CD4-positive, CD25-positive, alpha-beta regulatory T cell (primary cell): ENCODE measurements at regions not wholly inside any gene's neighbourhood (a gene's known extent, or its start where the extent isn't known, plus 50 kb on each side); places are given as distances from the start of the nearest gene placed in this dataset.
A peak's percentile ranks its signal among the peaks of the same experiment; 100 is the strongest.
"Not testable (repeated sequence)": the region's sequence is repeated elsewhere in the genome, so short reads cannot be mapped to it uniquely, and the experiment has no call there.

Source experiments
- ATAC-seq, 2 donors: fragments of 150-1000 bp; cut with Tn5 transposase; one replicate each; pipeline ENCODE4 v1.10.0; 2021; ENCODE audit warnings: low read depth in 2 of 2, moderate number of reproducible peaks in 2 of 2, moderate library complexity in 1 of 2
- DNase-seq, 3 donors: peaks; one replicate each; pipeline versions ENCODE4 v3.0.0 to v3.0.0-alpha.2; 2012 to 2022; ENCODE audit warnings: mixed read lengths in 1 of 3
- H3K27ac ChIP-seq: one replicate; pipeline ENCODE4 v1.7.0; 2013; ENCODE audit warnings: mild to moderate bottlenecking, low read length; ENCODE audit not compliant: insufficient read depth, poor library complexity, severe bottlenecking
- H3K27me3 ChIP-seq: one replicate; pipeline ENCODE4 v1.7.0; 2013; ENCODE audit warnings: low read length; ENCODE audit not compliant: control insufficient read depth, insufficient read depth
- H3K36me3 ChIP-seq: one replicate; pipeline ENCODE4 v1.7.0; 2013; ENCODE audit warnings: mild to moderate bottlenecking, low read length, moderate library complexity; ENCODE audit not compliant: control insufficient read depth, insufficient read depth
- H3K4me1 ChIP-seq: 2 replicates; pipeline ENCODE4 v1.7.0; 2013; ENCODE audit warnings: mild to moderate bottlenecking, low read length; ENCODE audit not compliant: insufficient read depth, control insufficient read depth, poor library complexity, severe bottlenecking
- H3K4me3 ChIP-seq: one replicate; pipeline ENCODE4 v1.7.0; 2013; ENCODE audit warnings: low read depth, mild to moderate bottlenecking, low read length, moderate library complexity
- H3K9me3 ChIP-seq, 2 experiments: 1 replicate in 1 of 2; 2 replicates in 1 of 2; pipeline ENCODE4 v1.7.0; 2013; ENCODE audit warnings: low read length in 2 of 2, mild to moderate bottlenecking in 1 of 2, moderate library complexity in 1 of 2; ENCODE audit not compliant: control insufficient read depth in 2 of 2
- H3K27ac Mint-ChIP-seq, 3 donors: one replicate each; pipeline ENCODE4 v1.8.0; 2020 to 2022; ENCODE audit warnings: mild to moderate bottlenecking in 3 of 3, mixed read lengths in 3 of 3, moderate library complexity in 2 of 3
- H3K27me3 Mint-ChIP-seq: one replicate; pipeline ENCODE4 v1.8.0; 2022; ENCODE audit warnings: mild to moderate bottlenecking, mixed read lengths
- H3K36me3 Mint-ChIP-seq: one replicate; pipeline ENCODE4 v1.8.0; 2020; ENCODE audit warnings: mixed read lengths
- H3K4me1 Mint-ChIP-seq, 4 donors: one replicate each; pipeline ENCODE4 v1.8.0; 2020 to 2022; ENCODE audit warnings: mixed read lengths in 4 of 4, mild to moderate bottlenecking in 1 of 4
- H3K4me3 Mint-ChIP-seq, 4 donors: one replicate each; pipeline ENCODE4 v1.8.0; 2020 to 2022; ENCODE audit warnings: mild to moderate bottlenecking in 4 of 4, mixed read lengths in 4 of 4, moderate library complexity in 3 of 4
- H3K9me3 Mint-ChIP-seq, 7 donors: one replicate each; pipeline ENCODE4 v1.8.0; 2020 to 2022; ENCODE audit warnings: mixed read lengths in 7 of 7, mild to moderate bottlenecking in 3 of 7, moderate library complexity in 2 of 7

GRCh38 chr14:80055667-80056496 is 155.4 kb downstream of the DIO2 start:
- Mint-ChIP-seq H3K27me3 (no peaks in the 10 kb centered on the region), H3K4me1 (no peaks in the 10 kb centered on the region), H3K36me3 (no peaks in the 10 kb centered on the region), H3K27ac (no peak overlapping the region), H3K4me3 (no peak overlapping the region), H3K9me3 (peaks cover 0 to 3% (median under 1%) of the 10 kb centered on the region in 7 donors)
- Histone ChIP-seq H3K27ac (no peak overlapping the region), H3K4me3 (no peak overlapping the region), H3K4me1 (no peaks in the 10 kb centered on the region), H3K27me3 (no peaks in the 10 kb centered on the region), H3K9me3 (no peaks in the 10 kb centered on the region), H3K36me3 (no peaks in the 10 kb centered on the region)
- ATAC-seq (no peak), DNase-seq (peak in 1 of 3 donors; percentile 12)

- no peaks in the 10 kb centered on the region for H3K36me3 Mint-ChIP-seq
These were observed 156.1 kb downstream of the DIO2 start for GRCh38 chr14:80055226-80055625.

GRCh38 chr14:80054020-80054419 is 157.3 kb downstream of the DIO2 start:
- H3K27ac ChIP-seq, result no peak overlapping the region
- no peak for ATAC-seq
- Mint-ChIP-seq H3K27me3 (no peaks in the 10 kb centered on the region), H3K36me3 (no peaks in the 10 kb centered on the region), H3K4me3 (no peak overlapping the region), H3K4me1 (no peaks in the 10 kb centered on the region), H3K27ac (no peak overlapping the region), H3K9me3 (peaks cover 0 to 3% (median 0%) of the 10 kb centered on the region in 7 donors)
- H3K4me3 ChIP-seq, result no peak overlapping the region
- H3K4me1 ChIP-seq, result no peaks in the 10 kb centered on the region
- H3K9me3 ChIP-seq, result no peaks in the 10 kb centered on the region
- no peaks in the 10 kb centered on the region for H3K27me3 ChIP-seq
- no peaks in the 10 kb centered on the region for H3K36me3 ChIP-seq
- DNase-seq, result no peak

More at GRCh38 chr14:80055226-80055625, 156.1 kb downstream of the DIO2 start:
- Mint-ChIP-seq H3K27ac (no peak overlapping the region), H3K4me1 (no peaks in the 10 kb centered on the region), H3K9me3 (peaks cover 0 to 3% (median 1%) of the 10 kb centered on the region in 7 donors), H3K4me3 (no peak overlapping the region), H3K27me3 (no peaks in the 10 kb centered on the region)
- Histone ChIP-seq H3K27ac (no peak overlapping the region), H3K4me1 (no peaks in the 10 kb centered on the region), H3K9me3 (no peaks in the 10 kb centered on the region), H3K4me3 (no peak overlapping the region), H3K36me3 (no peaks in the 10 kb centered on the region), H3K27me3 (no peaks in the 10 kb centered on the region)
- no peak for ATAC-seq
- DNase-seq, result no peak

GRCh38 chr14:80049055-80049454 is 162.2 kb downstream of the DIO2 start:
- Histone ChIP-seq H3K27me3 (no peaks in the 10 kb centered on the region), H3K4me3 (no peak overlapping the region), H3K36me3 (no peaks in the 10 kb centered on the region), H3K9me3 (no peaks in the 10 kb centered on the region), H3K4me1 (no peaks in the 10 kb centered on the region), H3K27ac (no peak overlapping the region)
- H3K27ac Mint-ChIP-seq, result no peak overlapping the region
- no peak overlapping the region for H3K4me3 Mint-ChIP-seq
- ATAC-seq (no peak), DNase-seq (no peak)
- no peaks in the 10 kb centered on the region for H3K4me1 Mint-ChIP-seq
- no peaks in the 10 kb centered on the region for H3K36me3 Mint-ChIP-seq
- no peaks in the 10 kb centered on the region for H3K27me3 Mint-ChIP-seq
- peaks cover 0 to 5% (median 3%) of the 10 kb centered on the region in 7 donors for H3K9me3 Mint-ChIP-seq

GRCh38 chr14:80047761-80048160 is 163.5 kb downstream of the DIO2 start:
- Mint-ChIP-seq H3K4me3 (no peak overlapping the region), H3K4me1 (no peaks in the 10 kb centered on the region), H3K27ac (no peak overlapping the region), H3K9me3 (peaks cover 0 to 10% (median 3%) of the 10 kb centered on the region in 7 donors), H3K36me3 (no peaks in the 10 kb centered on the region), H3K27me3 (no peaks in the 10 kb centered on the region)
- ATAC-seq (no peak), DNase-seq (no peak)
- H3K36me3 ChIP-seq, result no peaks in the 10 kb centered on the region
- H3K4me1 ChIP-seq, result no peaks in the 10 kb centered on the region
- H3K27me3 ChIP-seq, result no peaks in the 10 kb centered on the region
- no peak overlapping the region for H3K27ac ChIP-seq
- no peak overlapping the region for H3K4me3 ChIP-seq
- no peaks in the 10 kb centered on the region for H3K9me3 ChIP-seq

GRCh38 chr14:80037349-80037748 is 174.0 kb downstream of the DIO2 start:
- Histone ChIP-seq H3K27me3 (no peaks in the 10 kb centered on the region), H3K9me3 (no peaks in the 10 kb centered on the region), H3K27ac (no peak overlapping the region), H3K4me1 (no peaks in the 10 kb centered on the region), H3K36me3 (no peaks in the 10 kb centered on the region), H3K4me3 (no peak overlapping the region)
- H3K27ac Mint-ChIP-seq, result no peak overlapping the region
- H3K9me3 Mint-ChIP-seq, result peaks cover 0 to 13% (median 0%) of the 10 kb centered on the region in 7 donors
- H3K4me1 Mint-ChIP-seq, result no peaks in the 10 kb centered on the region
- H3K36me3 Mint-ChIP-seq, result no peaks in the 10 kb centered on the region
- ATAC-seq (no peak), DNase-seq (no peak)
- H3K4me3 Mint-ChIP-seq, result no peak overlapping the region
- H3K27me3 Mint-ChIP-seq, result peaks cover 5% of the 10 kb centered on the region

GRCh38 chr14:80024417-80024816 is 186.9 kb downstream of the DIO2 start:
- Mint-ChIP-seq H3K27me3 (no peaks in the 10 kb centered on the region), H3K27ac (no peak overlapping the region), H3K4me1 (no peaks in the 10 kb centered on the region), H3K36me3 (no peaks in the 10 kb centered on the region), H3K4me3 (no peak overlapping the region), H3K9me3 (peaks cover 2 to 16% (median 6%) of the 10 kb centered on the region in 7 donors)
- Histone ChIP-seq H3K4me1 (no peaks in the 10 kb centered on the region), H3K27me3 (no peaks in the 10 kb centered on the region), H3K9me3 (peaks cover 0 to 3% of the 10 kb centered on the region in 2 experiments), H3K27ac (no peak overlapping the region), H3K36me3 (no peaks in the 10 kb centered on the region), H3K4me3 (no peak overlapping the region)
- DNase-seq, result no peak
- no peak for ATAC-seq

GRCh38 chr14:80018476-80018875 is 192.8 kb downstream of the DIO2 start:
- not testable (repeated sequence) for H3K4me3 Mint-ChIP-seq, H3K27me3 Mint-ChIP-seq, H3K4me3 ChIP-seq, H3K4me1 ChIP-seq, H3K4me1 Mint-ChIP-seq, H3K36me3 Mint-ChIP-seq, H3K27ac Mint-ChIP-seq, DNase-seq, H3K9me3 ChIP-seq, H3K27ac ChIP-seq, H3K36me3 ChIP-seq, H3K27me3 ChIP-seq, ATAC-seq
- H3K9me3 Mint-ChIP-seq, result peaks cover 0 to 19% (median 3%) of the 10 kb centered on the region in 7 donors
